HG02943 (cell line): ENCODE measurements at regions not wholly inside any gene's neighbourhood (a gene's known extent, or its start where the extent isn't known, plus 50 kb on each side); places are given as distances from the start of the nearest gene placed in this dataset.
"Not testable (repeated sequence)": the region's sequence is repeated elsewhere in the genome, so short reads cannot be mapped to it uniquely, and the experiment has no call there.

Experiments
- ATAC-seq: cut with Tn5 transposase; IDR thresholded peaks from one replicate; pipeline ENCODE4 v1.9.1; 2021; ENCODE audit warnings: mild to moderate bottlenecking, low read depth, moderate library complexity; ENCODE audit not compliant: unreplicated experiment

- ATAC-seq, result not testable (repeated sequence)
Measured at GRCh38 chr5:67544942-67545341, 348.3 kb upstream of the CD180 start.

GRCh38 chr5:67543720-67544270 is 347.2 kb upstream of the CD180 start:
- ATAC-seq, result no peak

GRCh38 chr5:67542479-67542878 is 345.9 kb upstream of the CD180 start:
- ATAC-seq, result no peak

- ATAC-seq, result no peak
Measured at GRCh38 chr5:67541875-67542274, 345.3 kb upstream of the CD180 start.

- no peak for ATAC-seq
Measured at GRCh38 chr5:67538855-67539506, 342.4 kb upstream of the CD180 start.

- no peak for ATAC-seq
Measured at GRCh38 chr5:67537439-67538148, 341.0 kb upstream of the CD180 start.

- ATAC-seq, result no peak
Measured at GRCh38 chr5:67536866-67537265, 340.3 kb upstream of the CD180 start.

GRCh38 chr5:67530609-67531255 is 334.1 kb upstream of the CD180 start:
- ATAC-seq, result no peak

- no peak for ATAC-seq
Measured at GRCh38 chr5:67528953-67529352, 332.4 kb upstream of the CD180 start.

GRCh38 chr5:67526793-67527192 is 330.2 kb upstream of the CD180 start:
- no peak for ATAC-seq

GRCh38 chr5:67520161-67520908 is 323.7 kb upstream of the CD180 start:
- ATAC-seq, result no peak

GRCh38 chr5:67518227-67518626 is 321.6 kb upstream of the CD180 start:
- ATAC-seq, result no peak

- ATAC-seq, result no peak
Measured at GRCh38 chr5:67516948-67517565, 320.5 kb upstream of the CD180 start.

GRCh38 chr5:67515762-67516161 is 319.2 kb upstream of the CD180 start:
- no peak for ATAC-seq

- no peak for ATAC-seq
Measured at GRCh38 chr5:67515020-67515689, 318.6 kb upstream of the CD180 start.

- no peak for ATAC-seq
Measured at GRCh38 chr5:67512758-67513157, 316.2 kb upstream of the CD180 start.

GRCh38 chr5:67511911-67512310 is 315.3 kb upstream of the CD180 start:
- ATAC-seq, result no peak

- ATAC-seq, result no peak
Measured at GRCh38 chr5:67510204-67510603, 313.6 kb upstream of the CD180 start.

- ATAC-seq, result no peak
Measured at GRCh38 chr5:67509402-67510186, 313.0 kb upstream of the CD180 start.
